Endothelial cell of umbilical vein (primary cell): ENCODE measurements at regions not wholly inside any gene's neighbourhood (a gene's known extent, or its start where the extent isn't known, plus 50 kb on each side); places are given as distances from the start of the nearest gene placed in this dataset.

Source experiments
- BruUV-seq: library from RNA; stranded (reverse); fragments of 400-500 nt; replicated peaks from 2 replicates; lab custom pipeline; 2021; lab: Mats Ljungman, UMichigan
- CTCF ChIA-PET: fragments of 300-600, 350-600 bp; sonication (Branson Sonifier 250); formaldehyde crosslinking; loops from one replicate; lab custom pipeline; 2021; ENCODE audit warnings: antibody characterized with exemption, inconsistent platforms; lab: Charles Lee
- POLR2A ChIA-PET: fragments of 300-600, 350-600 bp; sonication (Branson Sonifier 250); formaldehyde crosslinking; loops from one replicate; lab custom pipeline; 2021; ENCODE audit warnings: antibody characterized with exemption, inconsistent platforms; lab: Charles Lee
- DNase-seq: peaks from one replicate; pipeline ENCODE4 v3.0.0-alpha.2; 2011; ENCODE audit warnings: low read depth, low spot score
- FAIRE-seq: peaks from 2 replicates; lab custom pipeline; 2011; peaks lifted over from hg19 to GRCh38; lab: Jason Lieb, UNC
- H2AFZ ChIP-seq: 2 replicates; pipeline ENCODE4 v1.6.0; 2012; ENCODE audit warnings: low read depth, low read length, control low read depth, inconsistent platforms
- H3K27ac ChIP-seq: 2 replicates; pipeline ENCODE4 v1.5.1; 2011; ENCODE audit warnings: low read depth, mild to moderate bottlenecking, control low read depth, low read length, moderate library complexity; ENCODE audit not compliant: insufficient read depth
- H3K27me3 ChIP-seq, 2 experiments: 2 replicates each; pipeline versions ENCODE4 v1.6.0 to v1.6.1; 2011; ENCODE audit warnings: low read length in 2 of 2, mixed read lengths in 1 of 2; ENCODE audit not compliant: control insufficient read depth in 2 of 2, insufficient read depth in 2 of 2
- H3K36me3 ChIP-seq, 2 experiments: 2 replicates in 1 of 2; 3 replicates in 1 of 2; pipeline ENCODE4 v1.5.1; 2011; ENCODE audit warnings: low read length in 2 of 2, mild to moderate bottlenecking in 1 of 2, moderate library complexity in 1 of 2; ENCODE audit not compliant: control insufficient read depth in 2 of 2, insufficient read depth in 2 of 2; ENCODE audit errors: extremely low read depth in 1 of 2
- H3K4me1 ChIP-seq: 3 replicates; pipeline ENCODE4 v1.5.1; 2011; ENCODE audit warnings: mild to moderate bottlenecking, low read length; ENCODE audit not compliant: control insufficient read depth, insufficient read depth; ENCODE audit errors: extremely low read depth
- H3K4me2 ChIP-seq: 2 replicates; pipeline ENCODE4 v1.6.1; 2011; ENCODE audit warnings: low read length, control low read depth, mixed read lengths; ENCODE audit not compliant: insufficient read depth
- H3K4me3 ChIP-seq, 3 experiments: fragments of 200-600 bp in 1 of 3; sonication (generic), shearing (Covaris generic) in 1 of 3; replicated peaks in 1 of 3; 2 replicates each; pipeline ENCODE4 v1.5.1; 2011 to 2016; ENCODE audit warnings: control low read depth in 3 of 3, low read length in 3 of 3, mild to moderate bottlenecking in 2 of 3, inconsistent platforms in 1 of 3, low read depth in 1 of 3, moderate library complexity in 1 of 3; ENCODE audit not compliant: insufficient read depth in 1 of 3
- H3K79me2 ChIP-seq: 2 replicates; pipeline ENCODE4 v1.6.0; 2012; ENCODE audit warnings: low read length, inconsistent platforms; ENCODE audit not compliant: control insufficient read depth, insufficient read depth
- H3K9ac ChIP-seq: replicated peaks from 2 replicates; pipeline ENCODE3; 2011; ENCODE audit warnings: low read length, control low read depth; ENCODE audit not compliant: insufficient read depth; ENCODE audit errors: extremely low read depth
- H3K9me1 ChIP-seq: replicated peaks from 3 replicates; pipeline ENCODE4 v1.6.0; 2011; ENCODE audit warnings: mild to moderate bottlenecking, low read length; ENCODE audit not compliant: control insufficient read depth, insufficient read depth; ENCODE audit errors: extremely low read depth
- H3K9me3 ChIP-seq: replicated peaks from 2 replicates; pipeline ENCODE4 v1.5.1; 2012; ENCODE audit warnings: low read length, inconsistent platforms; ENCODE audit not compliant: control insufficient read depth, insufficient read depth
- H4K20me1 ChIP-seq: replicated peaks from 2 replicates; pipeline ENCODE3; 2011; ENCODE audit warnings: mild to moderate bottlenecking, low read length; ENCODE audit not compliant: control insufficient read depth, insufficient read depth; ENCODE audit errors: extremely low read depth
- CTCF ChIP-seq, 2 donors: IDR thresholded peaks; 1 replicate in 1 of 2; 2 replicates in 1 of 2; pipeline ENCODE4 v1.5.1; 2011; ENCODE audit warnings: low read length in 2 of 2, mild to moderate bottlenecking in 2 of 2, moderate library complexity in 2 of 2, control low read depth in 1 of 2, inconsistent platforms in 1 of 2, low read depth in 1 of 2; ENCODE audit not compliant: insufficient read depth in 1 of 2; ENCODE audit errors: extremely low read depth in 1 of 2
- EZH2 ChIP-seq: IDR thresholded peaks from 2 replicates; pipeline ENCODE4 v1.6.1; 2012; ENCODE audit warnings: borderline replicate concordance, low read depth, mild to moderate bottlenecking, moderate library complexity, low read length, inconsistent platforms; ENCODE audit not compliant: severe bottlenecking
- FOS ChIP-seq: IDR thresholded peaks from 2 replicates; pipeline ENCODE4 v1.6.1; 2011; ENCODE audit warnings: mild to moderate bottlenecking, low read length, moderate library complexity, borderline replicate concordance; ENCODE audit not compliant: insufficient read depth
- GATA2 ChIP-seq: IDR thresholded peaks from 2 replicates; pipeline ENCODE4 v1.7.0; 2011; ENCODE audit warnings: low read depth, mild to moderate bottlenecking, moderate library complexity, mixed read lengths, low read length; ENCODE audit not compliant: insufficient read length, insufficient read depth
- JUN ChIP-seq: IDR thresholded peaks from 2 replicates; pipeline ENCODE4 v1.6.1; 2011; ENCODE audit warnings: borderline replicate concordance, low read depth; ENCODE audit not compliant: insufficient read length, insufficient read depth
- MAX ChIP-seq: IDR thresholded peaks from 2 replicates; pipeline ENCODE4 v1.6.1; 2011; ENCODE audit not compliant: insufficient read depth, insufficient read length
- MYC ChIP-seq: IDR thresholded peaks from one replicate; pipeline ENCODE4 v1.6.1; 2011; ENCODE audit warnings: mild to moderate bottlenecking, low read depth, low read length
- POLR2A ChIP-seq: IDR thresholded peaks from 2 replicates; pipeline ENCODE4 v1.6.1; 2012; ENCODE audit warnings: low read depth, mild to moderate bottlenecking, control low read depth, low read length
- POLR2AphosphoS5 ChIP-seq: IDR thresholded peaks from 2 replicates; pipeline ENCODE4 v1.6.1; 2012; ENCODE audit warnings: low read depth, mild to moderate bottlenecking, control low read depth, low read length, moderate library complexity; ENCODE audit not compliant: insufficient read depth
- dilution Hi-C: fragments of 300-500 bp; cut with MboI; formaldehyde crosslinking; loops from one replicate; pipeline ENCODE4 v1.15.0; 2019; ENCODE audit warnings: low sequenced_read_pairs; ENCODE audit not compliant: extremely low pct_ligation_motif_present
- intact Hi-C: fragments of 100-400 bp; cut with micrococcal nuclease; formaldehyde crosslinking; loops from one replicate; pipeline ENCODE4 v1.10.0; 2022

GRCh38 chr15:62413786-62414185 lies 248.7 kb upstream of the C2CD4B start:
- Histone ChIP-seq H3K9me3 (no peaks in the 10 kb centered on the region), H3K4me3 (no peak overlapping the region), H3K36me3 (no peaks in the 10 kb centered on the region), H3K4me1 (no peaks in the 10 kb centered on the region), H3K9ac (no peak overlapping the region), H3K27ac (no peak overlapping the region), H2AFZ (no peak overlapping the region), H3K4me2 (no peak overlapping the region), H3K9me1 (no peaks in the 10 kb centered on the region), H3K79me2 (no peaks in the 10 kb centered on the region), H4K20me1 (no peaks in the 10 kb centered on the region), H3K27me3 (no peaks in the 10 kb centered on the region)
- no TSS peak for BruUV-seq
- POLR2A ChIA-PET, result no interaction called here
- CTCF ChIA-PET, result interaction anchor here (0.8 kb wide), 1 partner anchor 25 kb away, joined by 4 read pairs; no protein-coding TSS in a partner anchor
- no peak for DNase-seq
- intact Hi-C loops, result no loop called here
- no peak for FAIRE-seq
- dilution Hi-C loops, result no loop called here
- TF ChIP-seq MAX, result no peak
- no peak for TF ChIP-seq FOS
- no peak for TF ChIP-seq EZH2
- no peak for TF ChIP-seq MYC
- no peak for TF ChIP-seq GATA2
- no peak for TF ChIP-seq CTCF (IDR thresholded peaks at IDR 0.05; ENCODE audit: extremely low read depth in 1 of 2, insufficient read depth in 1 of 2, low read depth in 1 of 2, low read length in 2 of 2)
- TF ChIP-seq JUN, result no peak
- TF ChIP-seq POLR2AphosphoS5, result no peak
- TF ChIP-seq POLR2A, result no peak
